NOMO-1 treated with DMSO at 0.1 percent for 48 hours (cell line): ENCODE measurements at regions not wholly inside any gene's neighbourhood (a gene's known extent, or its start where the extent isn't known, plus 50 kb on each side); places are given as distances from the start of the nearest gene placed in this dataset.

Source experiments
- DNase-seq: peaks from one replicate; lab custom pipeline; 2025; ENCODE audit not compliant: unreplicated experiment; lab: John Stamatoyannopoulos, UW

DNA sequence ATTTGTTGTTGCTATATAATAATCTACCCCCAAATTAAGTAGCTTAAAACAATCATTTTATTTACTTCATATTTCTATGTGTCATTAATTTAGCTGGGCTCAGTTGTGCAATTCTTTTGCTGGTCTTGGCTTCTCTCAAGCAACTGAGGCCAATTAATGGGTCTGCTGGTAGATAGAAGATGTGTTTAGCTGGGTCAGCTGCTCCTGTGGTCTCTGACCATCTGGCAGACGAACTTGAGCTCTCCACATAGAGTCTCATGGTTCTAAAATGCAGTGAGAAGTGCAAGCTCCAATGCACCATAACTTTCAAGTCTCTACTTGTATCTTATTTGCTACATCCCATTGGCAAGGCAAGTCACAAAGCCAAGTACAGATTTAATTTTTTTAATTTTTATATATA, 515.6 kb downstream of the ZIC1 start:
- DNase-seq, result no peak

GRCh38 chr3:147925272-147925671, 516.1 kb downstream of the ZIC1 start:
- no peak for DNase-seq

GRCh38 chr3:147930232-147930807, 521.2 kb downstream of the ZIC1 start:
- DNase-seq, result no peak

- no peak for DNase-seq
Measured at GRCh38 chr3:147934451-147935180, 525.5 kb downstream of the ZIC1 start.

DNA sequence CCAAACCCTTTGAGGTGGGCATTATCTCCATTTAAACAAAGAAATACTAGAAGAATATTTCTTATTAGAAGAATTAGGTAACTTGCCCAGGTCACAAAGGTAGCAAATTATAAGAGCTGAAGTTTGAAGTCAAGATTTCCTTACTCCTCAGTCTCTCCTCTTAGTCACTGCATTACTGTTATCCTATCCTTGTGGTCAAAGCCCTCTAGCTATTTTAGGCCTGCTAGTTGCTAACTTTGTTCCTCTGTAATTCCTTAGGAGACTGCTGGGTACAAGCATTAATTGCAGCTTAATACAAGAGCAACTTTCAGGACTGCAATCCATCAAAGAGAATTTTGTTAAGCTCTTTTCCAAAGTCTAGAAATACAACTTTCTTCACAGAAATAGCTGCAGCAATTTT, 528.2 kb downstream of the ZIC1 start:
- DNase-seq, result no peak

DNA sequence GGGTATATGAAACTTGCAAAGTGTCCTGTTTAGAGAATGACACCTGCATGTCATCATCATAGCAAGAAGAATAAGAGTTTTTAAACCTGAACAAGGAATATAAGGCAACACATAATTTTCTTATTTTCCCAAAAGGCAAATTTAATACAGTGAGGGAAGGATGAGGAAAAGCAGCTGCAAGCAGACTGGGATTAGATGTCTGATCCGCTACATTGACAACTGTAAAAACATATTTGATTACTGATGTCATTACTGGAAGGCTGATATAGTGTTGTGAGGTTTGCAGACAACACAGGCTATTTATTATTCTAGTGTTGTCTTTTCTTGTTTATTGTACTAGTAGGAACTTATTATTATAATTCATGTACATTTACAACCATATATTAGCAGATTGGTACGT, 528.7 kb downstream of the ZIC1 start:
- no peak for DNase-seq

DNA sequence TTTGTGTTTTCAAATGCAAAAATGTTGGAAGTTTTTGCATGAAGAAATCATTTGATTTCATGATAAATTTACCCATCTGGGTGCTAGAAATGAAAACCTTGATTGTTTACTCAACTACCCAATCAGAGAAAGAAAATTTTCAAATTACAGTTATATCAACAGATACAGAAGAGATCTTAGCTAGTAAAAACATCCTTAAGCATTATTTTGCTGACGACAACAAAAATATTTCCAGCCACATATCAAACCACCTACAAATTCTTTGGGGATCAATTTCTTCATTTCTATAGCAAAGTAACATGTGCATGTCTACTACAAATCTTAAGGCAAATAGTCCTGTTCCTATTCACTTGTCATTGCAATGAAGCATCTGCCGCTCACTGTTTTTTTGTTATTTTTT, 530.3 kb downstream of the ZIC1 start:
- no peak for DNase-seq

GRCh38 chr3:147939839-147940238, 530.7 kb downstream of the ZIC1 start:
- no peak for DNase-seq

GRCh38 chr3:147940405-147941193, 531.4 kb downstream of the ZIC1 start:
- DNase-seq, result no peak

DNA sequence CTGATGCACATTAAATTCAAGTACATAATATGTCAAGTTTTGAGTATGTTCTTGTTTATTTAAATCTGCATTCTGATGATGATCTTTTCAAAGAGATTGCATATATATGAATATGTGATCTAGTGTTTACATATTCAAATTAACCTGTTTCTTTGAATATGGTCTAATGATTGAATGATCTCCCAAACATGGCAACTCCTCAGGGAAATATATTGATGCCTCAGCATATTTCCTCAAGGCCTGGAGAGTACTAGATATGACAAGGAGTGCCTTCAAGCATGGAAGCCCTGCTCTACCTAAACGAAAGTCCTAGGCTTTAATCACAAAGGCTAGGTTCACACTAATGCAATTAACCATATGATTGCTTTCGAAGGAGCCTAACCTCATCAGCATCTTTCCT, 532.8 kb downstream of the ZIC1 start:
- no peak for DNase-seq

GRCh38 chr3:147943265-147943945, 534.2 kb downstream of the ZIC1 start:
- no peak for DNase-seq

DNA sequence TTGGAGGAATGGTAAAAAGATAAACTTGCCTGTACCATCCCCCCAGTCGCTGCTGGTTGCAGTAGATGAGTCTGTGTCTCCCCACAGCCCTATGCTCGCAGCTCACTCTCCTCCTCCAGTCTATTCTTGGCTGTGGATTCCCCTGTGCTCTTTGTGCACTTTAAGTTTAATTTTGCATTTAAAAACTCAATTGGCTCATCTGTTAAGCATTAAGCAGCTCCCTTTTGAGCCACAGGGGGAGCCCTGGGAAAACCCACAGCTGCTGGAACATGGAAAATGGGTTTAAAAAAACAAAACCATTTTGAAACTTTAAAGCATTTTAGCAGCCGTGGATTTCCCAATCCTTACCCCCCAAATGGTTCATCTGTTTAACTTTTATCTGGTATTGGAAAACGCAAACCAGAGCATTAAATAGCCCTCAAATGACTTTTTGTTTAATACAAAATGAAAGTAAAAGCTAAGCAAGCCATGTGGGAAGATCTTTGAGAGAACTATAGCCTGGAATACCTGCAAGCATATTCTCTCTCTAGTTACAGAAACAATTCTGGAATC, 536.9 kb downstream of the ZIC1 start:
- peak; percentile 14 for DNase-seq

- DNase-seq, result no peak
Measured at GRCh38 chr3:147956615-147957014, 547.5 kb downstream of the ZIC1 start.

DNA sequence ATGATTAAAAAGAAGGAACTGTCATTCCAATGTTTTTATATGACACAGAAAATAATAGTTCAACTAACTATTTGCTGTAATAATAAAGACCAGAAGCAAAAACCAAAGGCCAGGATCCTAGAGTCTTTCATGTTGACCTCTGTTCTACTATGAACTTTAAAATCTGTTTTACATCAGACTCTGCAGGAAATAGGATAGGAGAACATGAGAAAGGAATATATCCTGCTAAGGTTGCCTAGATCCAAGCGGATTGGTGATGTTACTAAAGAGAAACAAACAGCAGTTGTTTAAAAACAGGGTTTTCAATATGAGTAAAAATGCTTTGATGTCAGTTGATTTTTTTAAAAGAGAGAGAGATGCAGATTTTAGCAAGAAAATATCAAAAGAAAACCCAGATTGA, 549.6 kb downstream of the ZIC1 start:
- no peak for DNase-seq

GRCh38 chr3:147960786-147961185, 551.6 kb downstream of the ZIC1 start:
- DNase-seq, result no peak

DNA sequence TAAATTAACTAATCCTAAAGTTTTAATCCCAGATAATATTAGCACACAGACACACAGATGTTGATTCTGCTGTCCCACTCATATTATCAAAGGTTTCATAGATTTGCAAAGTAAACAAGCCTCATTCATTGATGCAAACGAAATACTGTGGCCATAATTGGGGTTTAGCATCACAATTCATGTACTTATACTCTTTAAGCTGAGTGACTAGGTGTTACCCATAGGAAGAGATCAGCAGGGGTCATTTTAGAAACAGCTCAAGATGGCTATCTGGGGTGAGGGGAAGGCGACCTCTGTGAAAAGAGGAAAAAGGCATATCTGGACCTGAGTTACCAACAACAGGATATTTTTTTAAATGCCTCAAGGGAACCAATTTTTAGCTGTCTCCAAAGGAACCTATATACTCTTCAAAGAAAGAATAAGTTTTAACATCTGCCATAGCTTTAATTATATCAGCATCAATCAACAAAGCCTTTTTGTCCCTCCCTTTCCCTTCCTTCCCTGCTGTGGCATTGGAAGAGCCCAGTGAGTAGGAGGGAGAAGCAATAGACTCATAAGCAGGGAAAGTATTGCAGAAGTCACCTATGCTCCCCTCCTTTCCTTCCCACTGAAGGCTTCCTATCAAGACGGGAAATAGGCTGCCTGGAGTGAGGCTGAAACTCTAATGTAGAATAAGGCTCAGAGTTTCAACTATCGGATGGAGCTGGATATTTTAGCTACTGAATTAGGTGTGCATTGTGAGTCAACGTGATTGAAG, 553.4 kb downstream of the ZIC1 start:
- DNase-seq, result no peak

GRCh38 chr3:147963711-147964110, 554.5 kb downstream of the ZIC1 start:
- DNase-seq, result no peak

DNA sequence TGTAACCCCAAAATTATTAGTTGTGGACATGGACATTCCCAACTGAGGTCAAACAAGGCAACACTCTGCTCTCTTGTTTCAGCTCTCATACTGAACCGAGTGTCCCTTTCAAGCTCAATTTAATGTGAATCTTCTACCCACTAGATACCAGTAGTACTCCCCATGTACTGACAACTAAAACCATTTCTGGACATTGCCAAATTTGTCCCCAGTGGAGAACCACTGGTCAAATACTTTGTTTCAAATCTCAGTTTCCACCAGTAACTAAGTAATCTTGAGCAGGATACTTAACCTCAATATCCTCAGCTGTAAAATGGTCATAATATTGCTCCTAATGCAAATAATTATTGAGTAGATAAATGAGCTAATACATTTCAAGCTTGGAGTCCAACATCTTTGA, 566.0 kb downstream of the ZIC1 start:
- no peak for DNase-seq

DNA sequence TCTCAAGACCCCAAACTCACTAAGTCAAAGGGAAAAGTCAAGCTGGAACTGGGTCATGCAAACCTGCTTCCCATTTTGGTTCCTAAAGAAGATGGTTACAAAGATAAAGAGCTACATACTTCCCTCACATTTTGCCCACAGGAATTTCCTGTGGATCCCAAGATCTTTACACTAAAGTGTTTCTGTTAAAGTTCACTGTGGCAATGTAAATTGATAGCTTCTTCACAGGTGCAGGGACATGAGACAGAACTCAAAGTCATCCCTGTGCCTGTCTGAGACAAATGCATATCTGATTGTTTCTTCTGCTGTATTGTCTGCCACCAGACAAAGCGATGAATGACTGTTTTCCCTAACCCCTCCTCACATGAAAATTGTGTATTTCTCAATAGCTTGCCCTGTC, 567.8 kb downstream of the ZIC1 start:
- DNase-seq, result no peak

- no peak for DNase-seq
Measured at GRCh38 chr3:147987549-147987948, 578.4 kb downstream of the ZIC1 start.

DNA sequence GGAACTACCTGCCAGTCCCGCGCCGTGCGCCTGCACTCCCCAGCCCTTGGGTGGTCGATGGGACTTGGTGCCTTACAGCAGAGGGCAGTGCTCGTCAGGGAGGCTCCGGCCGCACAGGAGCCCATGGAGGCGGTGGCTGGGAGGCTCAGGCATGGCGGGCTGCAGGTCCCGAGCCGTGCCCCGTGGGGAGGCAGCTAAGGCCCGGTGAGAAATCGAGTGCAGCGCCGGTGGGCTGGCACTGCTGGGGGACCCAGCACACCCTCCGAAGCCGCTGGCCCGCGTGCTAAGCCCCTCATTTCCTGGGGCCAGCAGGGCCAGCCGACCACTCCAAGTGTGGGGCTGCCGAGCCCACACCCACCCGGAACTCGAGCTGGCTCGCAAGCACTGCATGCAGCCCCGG, 580.2 kb downstream of the ZIC1 start:
- no peak for DNase-seq
